ENCODE measurements at regions not wholly inside any gene's neighbourhood (a gene's known extent, or its start where the extent isn't known, plus 50 kb on each side); places are given as distances from the start of the nearest gene placed in this dataset.

GRCh38 chr4:24073948-24074347 is 184.1 kb upstream of the PPARGC1A start:
- H3K36me3 Mint-ChIP-seq (ENCODE audit: low read depth): no peaks in the 10 kb centered on the region
- no peaks in the 10 kb centered on the region for H3K4me1 Mint-ChIP-seq (ENCODE audit: low read depth)
- H3K27ac Mint-ChIP-seq: no peak overlapping the region
- H3K27me3 Mint-ChIP-seq: no peaks in the 10 kb centered on the region
- H3K4me3 Mint-ChIP-seq: no peak overlapping the region
- peaks cover 6% of the 10 kb centered on the region for H3K9me3 Mint-ChIP-seq

GRCh38 chr4:24071612-24072372 is 181.9 kb upstream of the PPARGC1A start:
- Mint-ChIP-seq H3K27me3 (no peaks in the 10 kb centered on the region), H3K9me3 (peaks cover 6% of the 10 kb centered on the region), H3K27ac (no peak overlapping the region), H3K4me3 (no peak overlapping the region), H3K36me3 (ENCODE audit: low read depth) (no peaks in the 10 kb centered on the region), H3K4me1 (ENCODE audit: low read depth) (no peaks in the 10 kb centered on the region)

DNA sequence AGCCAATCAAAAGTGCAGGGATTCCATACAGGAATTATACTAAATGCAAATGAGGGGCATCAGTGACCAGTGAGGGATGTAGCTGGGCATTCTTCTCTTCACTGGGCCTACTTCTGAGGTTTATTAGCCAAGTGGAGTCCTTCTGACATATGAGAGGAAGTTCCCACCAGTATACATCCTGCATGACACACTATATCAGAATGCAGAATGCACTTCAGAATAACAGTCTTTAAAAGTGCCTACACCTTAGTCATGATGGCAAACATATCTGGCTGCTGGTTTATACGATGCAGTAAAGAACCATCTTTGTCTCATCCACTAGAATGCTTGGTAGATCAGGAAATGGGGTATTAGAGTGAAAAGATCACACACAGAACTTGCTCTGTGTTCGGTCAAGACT is 180.3 kb upstream of the PPARGC1A start:
- Mint-ChIP-seq H3K4me3 (no peak overlapping the region), H3K27me3 (no peaks in the 10 kb centered on the region), H3K36me3 (ENCODE audit: low read depth) (no peaks in the 10 kb centered on the region), H3K27ac (no peak overlapping the region), H3K4me1 (ENCODE audit: low read depth) (no peaks in the 10 kb centered on the region), H3K9me3 (peaks cover 6% of the 10 kb centered on the region)

DNA sequence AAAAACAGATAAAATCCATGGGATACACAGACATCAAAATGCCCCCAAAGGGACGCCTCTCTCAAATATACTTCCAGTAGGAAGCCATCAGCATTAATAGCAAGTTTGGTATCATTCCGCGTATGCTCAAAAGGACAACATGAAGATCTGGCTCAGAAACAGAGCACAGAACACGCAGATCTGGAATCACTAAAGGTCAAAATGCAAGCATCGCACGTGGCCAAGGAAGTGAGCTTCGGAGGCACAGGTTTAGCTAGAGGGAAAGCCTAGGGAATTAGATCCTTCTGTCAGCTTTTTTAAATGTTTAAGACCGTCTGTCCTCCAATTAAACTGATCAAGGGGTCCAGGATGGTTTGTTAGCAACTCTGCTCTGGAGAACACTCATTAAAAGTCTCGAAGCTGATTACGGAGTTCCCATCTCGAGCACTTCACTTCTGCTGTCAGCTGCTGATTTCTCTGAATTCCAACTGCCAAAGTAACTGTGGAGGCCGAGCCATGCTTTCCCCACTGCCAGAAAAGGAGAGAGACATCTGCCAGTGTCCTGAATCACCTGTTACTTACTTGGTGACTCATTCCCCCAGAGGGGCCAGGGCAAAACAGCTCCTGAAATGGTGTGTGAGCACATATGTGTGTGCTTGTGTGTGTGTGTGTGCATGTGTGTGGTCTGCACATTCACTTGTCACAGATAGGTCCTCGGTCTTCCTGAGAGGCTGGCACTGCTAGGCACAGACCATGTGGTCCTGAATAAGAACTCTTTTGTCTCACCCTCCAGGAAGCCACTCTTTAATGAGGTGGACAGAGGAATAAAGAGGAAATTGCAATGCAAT is 177.7 kb upstream of the PPARGC1A start:
- H3K27ac Mint-ChIP-seq: no peak overlapping the region
- no peaks in the 10 kb centered on the region for H3K9me3 Mint-ChIP-seq
- no peaks in the 10 kb centered on the region for H3K27me3 Mint-ChIP-seq
- no peaks in the 10 kb centered on the region for H3K4me1 Mint-ChIP-seq (ENCODE audit: low read depth)
- H3K4me3 Mint-ChIP-seq: no peak overlapping the region
- no peaks in the 10 kb centered on the region for H3K36me3 Mint-ChIP-seq (ENCODE audit: low read depth)

DNA sequence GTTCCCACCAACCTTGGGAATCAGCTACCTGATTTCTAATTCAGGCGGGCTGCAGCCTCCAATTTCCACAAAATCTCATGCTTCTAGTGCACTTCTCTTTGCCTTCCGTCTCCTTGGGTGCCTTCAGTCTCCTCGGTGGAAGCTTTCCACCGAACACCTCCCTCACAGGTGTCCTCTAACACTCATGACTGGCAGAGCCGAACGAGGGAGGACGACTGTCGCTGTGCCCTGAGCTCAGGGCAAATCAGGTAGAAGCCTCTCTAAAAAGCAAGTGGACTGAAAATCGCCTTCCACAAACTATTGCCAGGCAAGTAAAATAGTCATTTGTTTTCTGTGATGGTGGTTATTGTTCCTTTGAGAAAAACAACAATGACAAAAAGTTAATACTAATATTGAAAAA is 176.1 kb upstream of the PPARGC1A start:
- H3K27me3 Mint-ChIP-seq: no peaks in the 10 kb centered on the region
- no peak overlapping the region for H3K27ac Mint-ChIP-seq

GRCh38 chr4:24063731-24064130 is 173.9 kb upstream of the PPARGC1A start:
- Mint-ChIP-seq H3K36me3 (ENCODE audit: low read depth) (no peaks in the 10 kb centered on the region), H3K9me3 (no peaks in the 10 kb centered on the region), H3K27me3 (no peaks in the 10 kb centered on the region), H3K4me1 (ENCODE audit: low read depth) (no peaks in the 10 kb centered on the region), H3K27ac (no peak overlapping the region), H3K4me3 (no peak overlapping the region)

More for the DNA sequence above, 176.1 kb upstream of the PPARGC1A start:
- Mint-ChIP-seq H3K9me3 (no peaks in the 10 kb centered on the region), H3K4me1 (ENCODE audit: low read depth) (no peaks in the 10 kb centered on the region), H3K36me3 (ENCODE audit: low read depth) (no peaks in the 10 kb centered on the region), H3K4me3 (no peak overlapping the region)

GRCh38 chr4:24060932-24061331 is 171.1 kb upstream of the PPARGC1A start:
- peaks cover 4% of the 10 kb centered on the region for H3K9me3 Mint-ChIP-seq
- no peak overlapping the region for H3K4me3 Mint-ChIP-seq
- H3K27me3 Mint-ChIP-seq: no peaks in the 10 kb centered on the region
- H3K27ac Mint-ChIP-seq: no peak overlapping the region
- H3K4me1 Mint-ChIP-seq (ENCODE audit: low read depth): no peaks in the 10 kb centered on the region
- H3K36me3 Mint-ChIP-seq (ENCODE audit: low read depth): no peaks in the 10 kb centered on the region

- H3K27me3 Mint-ChIP-seq: no peaks in the 10 kb centered on the region
- no peak overlapping the region for H3K27ac Mint-ChIP-seq
- no peaks in the 10 kb centered on the region for H3K36me3 Mint-ChIP-seq (ENCODE audit: low read depth)
- H3K9me3 Mint-ChIP-seq: peaks cover 4% of the 10 kb centered on the region
- no peaks in the 10 kb centered on the region for H3K4me1 Mint-ChIP-seq (ENCODE audit: low read depth)
- no peak overlapping the region for H3K4me3 Mint-ChIP-seq
Observed at GRCh38 chr4:24059839-24060238, 170.0 kb upstream of the PPARGC1A start.

DNA sequence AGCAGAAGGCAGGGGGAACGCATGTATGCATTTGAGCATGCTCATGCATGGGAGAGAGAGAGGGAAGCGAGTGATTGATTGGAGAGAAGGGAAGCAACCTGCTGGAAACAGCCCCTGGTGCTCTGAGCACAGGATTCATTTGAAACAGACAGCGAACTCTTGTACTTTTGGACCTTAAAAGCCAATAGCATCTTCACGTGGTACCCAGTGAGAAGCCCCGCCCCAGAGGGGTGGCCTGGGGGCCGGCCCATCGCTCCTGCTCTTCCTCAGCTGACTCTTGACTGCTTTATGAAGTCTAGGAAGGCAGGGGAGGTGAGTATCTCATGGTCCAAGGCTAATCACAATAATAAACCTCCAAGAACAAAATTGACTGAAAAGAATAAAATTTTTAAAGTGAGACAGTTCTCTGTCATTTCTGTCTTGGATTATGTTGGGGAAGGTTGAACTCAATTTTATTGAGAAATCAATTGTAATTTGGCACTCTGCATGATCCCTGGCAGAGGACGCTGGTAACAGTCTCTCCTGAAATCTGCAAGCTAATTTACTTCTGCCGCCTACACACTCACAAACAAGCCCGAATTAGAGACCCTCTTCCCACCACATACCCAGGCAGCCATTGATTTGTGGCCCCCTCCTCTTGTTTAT is 168.2 kb upstream of the PPARGC1A start:
- no peaks in the 10 kb centered on the region for H3K36me3 Mint-ChIP-seq (ENCODE audit: low read depth)
- H3K4me3 Mint-ChIP-seq: no peak overlapping the region
- H3K4me1 Mint-ChIP-seq (ENCODE audit: low read depth): no peaks in the 10 kb centered on the region
- H3K27me3 Mint-ChIP-seq: no peaks in the 10 kb centered on the region
- H3K9me3 Mint-ChIP-seq: peaks cover 4% of the 10 kb centered on the region
- H3K27ac Mint-ChIP-seq: no peak overlapping the region

DNA sequence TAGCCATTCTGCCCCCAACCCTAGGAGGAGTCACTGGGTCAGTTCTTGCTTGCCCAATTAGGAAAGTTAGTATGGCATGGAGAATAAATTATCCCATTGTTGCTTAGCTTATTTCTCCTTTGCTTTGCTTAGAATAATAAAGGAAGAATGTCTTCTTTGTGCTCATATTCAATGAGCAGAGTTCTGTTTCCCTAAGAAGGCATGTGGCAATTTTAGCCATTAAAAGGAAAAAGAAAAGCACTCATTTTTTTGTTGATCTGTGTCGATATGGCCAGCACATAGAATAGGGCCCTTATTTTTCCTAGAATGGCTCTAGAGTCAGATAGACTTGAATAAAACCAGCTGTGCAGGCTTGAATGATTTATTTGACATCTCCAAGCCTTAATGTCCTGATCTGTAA is 166.4 kb upstream of the PPARGC1A start:
- Mint-ChIP-seq H3K27me3 (no peaks in the 10 kb centered on the region), H3K4me3 (no peak overlapping the region), H3K36me3 (ENCODE audit: low read depth) (no peaks in the 10 kb centered on the region), H3K4me1 (ENCODE audit: low read depth) (no peaks in the 10 kb centered on the region), H3K9me3 (peaks cover 4% of the 10 kb centered on the region), H3K27ac (no peak overlapping the region)

GRCh38 chr4:24055623-24056022 is 165.8 kb upstream of the PPARGC1A start:
- Mint-ChIP-seq H3K9me3 (peaks cover 4% of the 10 kb centered on the region), H3K4me1 (ENCODE audit: low read depth) (no peaks in the 10 kb centered on the region), H3K27me3 (no peaks in the 10 kb centered on the region), H3K27ac (no peak overlapping the region), H3K36me3 (ENCODE audit: low read depth) (no peaks in the 10 kb centered on the region), H3K4me3 (no peak overlapping the region)

DNA sequence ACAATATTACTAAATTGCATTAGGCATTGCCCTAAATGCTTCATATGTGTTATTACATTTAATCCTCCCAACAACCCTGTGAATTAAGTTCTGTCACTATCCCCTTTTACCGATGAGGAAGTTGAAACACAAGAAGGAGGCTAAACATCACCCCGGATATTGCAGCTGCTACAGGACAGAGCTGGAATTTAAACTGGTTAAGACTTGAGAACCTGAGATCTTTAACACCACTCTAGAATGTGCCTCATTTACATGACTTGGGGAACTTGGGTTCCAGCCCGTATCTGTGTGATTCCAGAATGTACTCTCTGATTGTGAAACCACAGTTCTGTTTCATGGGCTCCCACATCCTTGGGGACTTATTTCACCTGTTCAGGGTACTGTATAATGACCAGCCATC is 165.1 kb upstream of the PPARGC1A start:
- Mint-ChIP-seq H3K27ac (no peak overlapping the region), H3K4me1 (ENCODE audit: low read depth) (no peaks in the 10 kb centered on the region), H3K36me3 (ENCODE audit: low read depth) (no peaks in the 10 kb centered on the region), H3K4me3 (no peak overlapping the region), H3K9me3 (peaks cover 4% of the 10 kb centered on the region), H3K27me3 (no peaks in the 10 kb centered on the region)

GRCh38 chr4:24053934-24054333 is 164.1 kb upstream of the PPARGC1A start:
- Mint-ChIP-seq H3K27ac (no peak overlapping the region), H3K4me3 (no peak overlapping the region), H3K4me1 (ENCODE audit: low read depth) (no peaks in the 10 kb centered on the region), H3K9me3 (peaks cover 4% of the 10 kb centered on the region), H3K36me3 (ENCODE audit: low read depth) (no peaks in the 10 kb centered on the region), H3K27me3 (no peaks in the 10 kb centered on the region)

DNA sequence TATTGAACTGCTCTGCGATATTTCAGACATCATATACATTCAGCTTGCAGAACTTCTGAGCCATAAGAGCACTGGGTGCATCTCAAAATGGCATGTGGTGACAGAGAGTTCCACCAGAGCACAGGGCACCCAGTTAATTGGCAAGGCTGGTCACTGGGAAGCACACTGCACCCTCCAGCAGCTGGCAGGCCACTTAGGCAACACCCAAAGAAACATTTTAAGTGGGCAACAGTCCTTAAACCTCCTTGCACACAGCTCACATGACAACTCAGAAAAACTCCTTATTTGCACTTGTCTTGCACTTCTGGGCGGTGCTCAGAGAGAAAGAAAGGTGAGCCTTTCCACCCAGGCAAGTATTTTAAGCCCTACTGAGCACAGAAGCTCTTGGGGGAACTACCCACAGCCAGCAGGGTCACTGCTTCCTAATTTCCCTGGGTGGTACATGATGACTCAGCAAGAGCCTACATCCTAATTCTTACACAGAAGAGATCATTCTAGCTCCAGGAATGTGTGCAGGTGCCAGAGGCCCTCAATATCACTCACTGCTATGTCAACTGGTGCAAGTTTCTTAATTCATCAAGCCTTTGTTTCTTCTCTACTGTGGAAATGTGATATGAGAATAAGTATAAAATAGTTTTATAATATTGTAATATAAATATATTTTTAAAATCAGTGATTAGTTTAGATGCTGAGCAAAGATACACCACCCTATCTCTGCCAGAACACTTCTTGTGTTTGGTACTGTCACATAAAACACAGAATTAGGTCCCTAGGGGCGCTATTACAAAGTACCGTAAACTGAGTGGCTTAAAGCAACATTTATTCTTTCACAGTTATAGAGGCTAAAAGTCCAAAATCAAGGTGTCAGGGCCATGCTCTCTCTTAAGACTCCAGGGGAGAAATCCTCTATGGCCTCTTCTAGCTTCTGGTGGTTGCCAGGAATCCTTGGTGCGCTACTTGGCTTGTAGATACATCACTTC is 155.1 kb upstream of the PPARGC1A start:
- no peaks in the 10 kb centered on the region for H3K27me3 Mint-ChIP-seq
- H3K9me3 Mint-ChIP-seq: no peaks in the 10 kb centered on the region
- H3K27ac Mint-ChIP-seq: no peak overlapping the region
- no peaks in the 10 kb centered on the region for H3K36me3 Mint-ChIP-seq (ENCODE audit: low read depth)
- no peak overlapping the region for H3K4me3 Mint-ChIP-seq
- no peaks in the 10 kb centered on the region for H3K4me1 Mint-ChIP-seq (ENCODE audit: low read depth)
